ENCODE measurements at regions not wholly inside any gene's neighbourhood (a gene's known extent, or its start where the extent isn't known, plus 50 kb on each side); places are given as distances from the start of the nearest gene placed in this dataset.

- no peak for TF ChIP-seq MAX (IDR thresholded peaks at IDR 0.05)
- TF ChIP-seq EP300 (IDR thresholded peaks at IDR 0.05; ENCODE audit: borderline replicate concordance), result no peak
- no peak for TF ChIP-seq ZBTB7A (IDR thresholded peaks at IDR 0.05; ENCODE audit: low read depth)
- TF ChIP-seq RAD21 (IDR thresholded peaks at IDR 0.05; ENCODE audit: low read depth), result no peak
- no peak for TF ChIP-seq TEAD4 (IDR thresholded peaks at IDR 0.05)
- no peak for TF ChIP-seq YY1 (IDR thresholded peaks at IDR 0.05; ENCODE audit: low read depth)
- no peak for TF ChIP-seq FOXM1 (IDR thresholded peaks at IDR 0.05; ENCODE audit: borderline replicate concordance, low read depth)
- no peak for TF ChIP-seq CEBPB (IDR thresholded peaks at IDR 0.05)
- no peak for TF ChIP-seq REST (IDR thresholded peaks at IDR 0.05; ENCODE audit: low read depth)
- no peak for TF ChIP-seq USF1 (IDR thresholded peaks at IDR 0.05)
- TF ChIP-seq TCF12 (IDR thresholded peaks at IDR 0.05; ENCODE audit: low read depth), result no peak
- TF ChIP-seq NFIC (IDR thresholded peaks at IDR 0.05), result no peak
- TF ChIP-seq TAF1 (IDR thresholded peaks at IDR 0.05; ENCODE audit: low read depth), result no peak
Observed at GRCh38 chrX:137195991-137196390, 162.2 kb upstream of the GPR101 start.

GRCh38 chrX:137195296-137195695 lies 161.5 kb upstream of the GPR101 start:
- TF ChIP-seq RAD21 (IDR thresholded peaks at IDR 0.05; ENCODE audit: low read depth) (no peak), TAF1 (IDR thresholded peaks at IDR 0.05; ENCODE audit: low read depth) (no peak), EP300 (IDR thresholded peaks at IDR 0.05; ENCODE audit: borderline replicate concordance) (no peak), NFIC (IDR thresholded peaks at IDR 0.05) (no peak), USF1 (IDR thresholded peaks at IDR 0.05) (no peak), ZBTB7A (IDR thresholded peaks at IDR 0.05; ENCODE audit: low read depth) (no peak), TCF12 (IDR thresholded peaks at IDR 0.05; ENCODE audit: low read depth) (no peak), REST (IDR thresholded peaks at IDR 0.05; ENCODE audit: low read depth) (no peak), CEBPB (IDR thresholded peaks at IDR 0.05) (no peak), MAX (IDR thresholded peaks at IDR 0.05) (no peak)

- TF ChIP-seq RAD21 (IDR thresholded peaks at IDR 0.05; ENCODE audit: low read depth) (peak; percentile 56), FOXM1 (IDR thresholded peaks at IDR 0.05; ENCODE audit: borderline replicate concordance, low read depth) (no peak)
Observed at GRCh38 chrX:137194164-137194563, 160.4 kb upstream of the GPR101 start.

GRCh38 chrX:137187540-137187939 lies 153.7 kb upstream of the GPR101 start:
- TF ChIP-seq ZBTB7A (IDR thresholded peaks at IDR 0.05; ENCODE audit: low read depth) (no peak), TAF1 (IDR thresholded peaks at IDR 0.05; ENCODE audit: low read depth) (no peak), CEBPB (IDR thresholded peaks at IDR 0.05) (no peak), EGR1 (IDR thresholded peaks at IDR 0.05) (no peak), TCF12 (IDR thresholded peaks at IDR 0.05; ENCODE audit: low read depth) (no peak), CREB1 (IDR thresholded peaks at IDR 0.05; ENCODE audit: low read depth) (no peak), YY1 (IDR thresholded peaks at IDR 0.05; ENCODE audit: low read depth) (no peak), EP300 (IDR thresholded peaks at IDR 0.05; ENCODE audit: borderline replicate concordance) (no peak), REST (IDR thresholded peaks at IDR 0.05; ENCODE audit: low read depth) (no peak), USF1 (IDR thresholded peaks at IDR 0.05) (no peak)

- no peak for TF ChIP-seq FOXM1 (IDR thresholded peaks at IDR 0.05; ENCODE audit: borderline replicate concordance, low read depth)
- TF ChIP-seq TEAD4 (IDR thresholded peaks at IDR 0.05), result no peak
- TF ChIP-seq EP300 (IDR thresholded peaks at IDR 0.05; ENCODE audit: borderline replicate concordance), result no peak
- no peak for TF ChIP-seq TCF12 (IDR thresholded peaks at IDR 0.05; ENCODE audit: low read depth)
- TF ChIP-seq MAX (IDR thresholded peaks at IDR 0.05), result no peak
- no peak for TF ChIP-seq TAF1 (IDR thresholded peaks at IDR 0.05; ENCODE audit: low read depth)
- no peak for TF ChIP-seq REST (IDR thresholded peaks at IDR 0.05; ENCODE audit: low read depth)
- TF ChIP-seq CEBPB (IDR thresholded peaks at IDR 0.05), result no peak
- no peak for TF ChIP-seq RAD21 (IDR thresholded peaks at IDR 0.05; ENCODE audit: low read depth)
- TF ChIP-seq USF1 (IDR thresholded peaks at IDR 0.05), result no peak
- TF ChIP-seq EGR1 (IDR thresholded peaks at IDR 0.05), result no peak
- no peak for TF ChIP-seq NFIC (IDR thresholded peaks at IDR 0.05)
- no peak for TF ChIP-seq ZBTB7A (IDR thresholded peaks at IDR 0.05; ENCODE audit: low read depth)
- TF ChIP-seq CREB1 (IDR thresholded peaks at IDR 0.05; ENCODE audit: low read depth), result no peak
- TF ChIP-seq YY1 (IDR thresholded peaks at IDR 0.05; ENCODE audit: low read depth), result no peak
Observed at GRCh38 chrX:137178392-137178791, 144.6 kb upstream of the GPR101 start.
